HUES48 (cell line): ENCODE measurements at regions not wholly inside any gene's neighbourhood (a gene's known extent, or its start where the extent isn't known, plus 50 kb on each side); places are given as distances from the start of the nearest gene placed in this dataset.
"Not testable (repeated sequence)": the region's sequence is repeated elsewhere in the genome, so short reads cannot be mapped to it uniquely, and the experiment has no call there.

Source experiments
- H3K27ac ChIP-seq: one replicate; pipeline ENCODE4 v1.7.0; 2013; ENCODE audit warnings: low read depth, low read length, inconsistent platforms
- H3K27me3 ChIP-seq: 2 replicates; pipeline ENCODE4 v1.6.1; 2013; ENCODE audit warnings: mild to moderate bottlenecking, low read length; ENCODE audit not compliant: control insufficient read depth, insufficient read depth
- H3K36me3 ChIP-seq: 2 replicates; pipeline ENCODE4 v1.6.1; 2013; ENCODE audit warnings: low read length; ENCODE audit not compliant: control insufficient read depth, insufficient read depth
- H3K4me1 ChIP-seq: 2 replicates; pipeline ENCODE4 v1.6.1; 2013; ENCODE audit warnings: mild to moderate bottlenecking, low read length; ENCODE audit not compliant: control insufficient read depth, insufficient read depth
- H3K4me3 ChIP-seq: 2 replicates; pipeline ENCODE4 v1.5.1; 2013; ENCODE audit warnings: mild to moderate bottlenecking, low read depth, low read length
- H3K9ac ChIP-seq: 2 replicates; pipeline ENCODE4 v1.6.1; 2013; ENCODE audit warnings: mild to moderate bottlenecking, low read depth, low read length, moderate library complexity
- H3K9me3 ChIP-seq: 2 replicates; pipeline ENCODE4 v1.6.1; 2013; ENCODE audit warnings: low read length; ENCODE audit not compliant: control insufficient read depth, insufficient read depth

GRCh38 chr18:39589496-39589895, 2023.9 kb upstream of the CELF4 start:
- no peaks in the 10 kb centered on the region; the same call in 1 of the 2 replicates for H3K36me3 ChIP-seq
- no peak overlapping the region for H3K4me3 ChIP-seq
- H3K27me3 ChIP-seq = no peaks in the 10 kb centered on the region
- no peak overlapping the region for H3K9ac ChIP-seq
- no peaks in the 10 kb centered on the region for H3K9me3 ChIP-seq
- peaks cover 47% of the 10 kb centered on the region for H3K4me1 ChIP-seq
- H3K27ac ChIP-seq = no peak overlapping the region

GRCh38 chr18:39587586-39587985, 2022.0 kb upstream of the CELF4 start:
- Histone ChIP-seq H3K9me3 (no peaks in the 10 kb centered on the region), H3K36me3 (no peaks in the 10 kb centered on the region), H3K27ac (no peak overlapping the region), H3K27me3 (no peaks in the 10 kb centered on the region), H3K4me3 (no peak overlapping the region), H3K4me1 (peaks cover 45% of the 10 kb centered on the region), H3K9ac (no peak overlapping the region)

- H3K9ac ChIP-seq = no peak overlapping the region
- H3K27ac ChIP-seq = no peak overlapping the region
- peaks cover 37% of the 10 kb centered on the region for H3K4me1 ChIP-seq
- H3K9me3 ChIP-seq = no peaks in the 10 kb centered on the region
- no peaks in the 10 kb centered on the region for H3K36me3 ChIP-seq
- H3K27me3 ChIP-seq = no peaks in the 10 kb centered on the region
- H3K4me3 ChIP-seq = no peak overlapping the region
Observed at GRCh38 chr18:39586741-39587140, 2021.1 kb upstream of the CELF4 start.

- Histone ChIP-seq H3K9ac (no peak overlapping the region), H3K4me1 (peaks cover 33% of the 10 kb centered on the region), H3K27me3 (no peaks in the 10 kb centered on the region), H3K36me3 (no peaks in the 10 kb centered on the region), H3K4me3 (no peak overlapping the region), H3K9me3 (no peaks in the 10 kb centered on the region), H3K27ac (no peak overlapping the region)
Observed at GRCh38 chr18:39574897-39575296, 2009.3 kb upstream of the CELF4 start.

GRCh38 chr18:39571511-39571910, 2005.9 kb upstream of the CELF4 start:
- H3K27ac ChIP-seq = no peak overlapping the region

GRCh38 chr18:39565551-39566230, 2000.1 kb upstream of the CELF4 start:
- not testable (repeated sequence) for H3K9ac ChIP-seq, H3K36me3 ChIP-seq, H3K4me1 ChIP-seq, H3K27ac ChIP-seq, H3K4me3 ChIP-seq, H3K9me3 ChIP-seq, H3K27me3 ChIP-seq

More at GRCh38 chr18:39571511-39571910, 2005.9 kb upstream of the CELF4 start:
- Histone ChIP-seq H3K4me1 (peaks cover 20% of the 10 kb centered on the region), H3K9ac (no peak overlapping the region), H3K9me3 (no peaks in the 10 kb centered on the region), H3K27me3 (no peaks in the 10 kb centered on the region), H3K4me3 (no peak overlapping the region), H3K36me3 (no peaks in the 10 kb centered on the region)

- H3K4me1 ChIP-seq = no peaks in the 10 kb centered on the region
- no peaks in the 10 kb centered on the region for H3K9me3 ChIP-seq
- H3K9ac ChIP-seq = no peak overlapping the region
- no peak overlapping the region for H3K4me3 ChIP-seq
- H3K27ac ChIP-seq = no peak overlapping the region
- no peaks in the 10 kb centered on the region for H3K36me3 ChIP-seq
- no peaks in the 10 kb centered on the region for H3K27me3 ChIP-seq
Observed at GRCh38 chr18:39564716-39565115, 1999.1 kb upstream of the CELF4 start.

- no peaks in the 10 kb centered on the region for H3K9me3 ChIP-seq
- no peaks in the 10 kb centered on the region for H3K4me1 ChIP-seq
- H3K9ac ChIP-seq = no peak overlapping the region
- H3K27me3 ChIP-seq = no peaks in the 10 kb centered on the region
- H3K36me3 ChIP-seq = no peaks in the 10 kb centered on the region
- H3K27ac ChIP-seq = no peak overlapping the region
- no peak overlapping the region for H3K4me3 ChIP-seq
Observed at GRCh38 chr18:39561126-39561525, 1995.5 kb upstream of the CELF4 start.

- Histone ChIP-seq H3K27ac (no peak overlapping the region), H3K36me3 (no peaks in the 10 kb centered on the region), H3K9me3 (no peaks in the 10 kb centered on the region), H3K27me3 (no peaks in the 10 kb centered on the region), H3K9ac (no peak overlapping the region), H3K4me3 (no peak overlapping the region), H3K4me1 (no peaks in the 10 kb centered on the region)
Observed at GRCh38 chr18:39558658-39559057, 1993.1 kb upstream of the CELF4 start.

- no peaks in the 10 kb centered on the region for H3K36me3 ChIP-seq
- no peaks in the 10 kb centered on the region for H3K27me3 ChIP-seq
- H3K4me1 ChIP-seq = no peaks in the 10 kb centered on the region
- no peak overlapping the region for H3K27ac ChIP-seq
- no peaks in the 10 kb centered on the region for H3K9me3 ChIP-seq
- no peak overlapping the region for H3K9ac ChIP-seq
- H3K4me3 ChIP-seq = no peak overlapping the region
Observed at GRCh38 chr18:39555496-39555895, 1989.9 kb upstream of the CELF4 start.

- Histone ChIP-seq H3K9ac (no peak overlapping the region), H3K27me3 (no peaks in the 10 kb centered on the region), H3K9me3 (no peaks in the 10 kb centered on the region), H3K4me1 (no peaks in the 10 kb centered on the region), H3K4me3 (no peak overlapping the region), H3K27ac (no peak overlapping the region), H3K36me3 (no peaks in the 10 kb centered on the region)
Observed at GRCh38 chr18:39550701-39551100, 1985.1 kb upstream of the CELF4 start.
